ENCODE measurements at regions not wholly inside any gene's neighbourhood (a gene's known extent, or its start where the extent isn't known, plus 50 kb on each side); places are given as distances from the start of the nearest gene placed in this dataset.

GRCh38 chr12:115521771-115522409 lies 755.6 kb downstream of the MED13L start:
- no peak for TF ChIP-seq CTCF (IDR thresholded peaks at IDR 0.05)
- no peak for ATAC-seq (ENCODE audit: low FRiP score)

GRCh38 chr12:115519887-115520286 lies 757.6 kb downstream of the MED13L start:
- DNase-seq (ENCODE audit: low spot score) (no peak), ATAC-seq (ENCODE audit: low FRiP score) (no peak)
- TF ChIP-seq CTCF (IDR thresholded peaks at IDR 0.05), result no peak

More at GRCh38 chr12:115521771-115522409, 755.6 kb downstream of the MED13L start:
- DNase-seq (ENCODE audit: low spot score), result no peak

- ATAC-seq (ENCODE audit: low FRiP score) (no peak), DNase-seq (ENCODE audit: low spot score) (no peak)
- no peak for TF ChIP-seq CTCF (IDR thresholded peaks at IDR 0.05)
Observed at GRCh38 chr12:115519359-115519758, 758.1 kb downstream of the MED13L start.

- no peak for TF ChIP-seq CTCF (IDR thresholded peaks at IDR 0.05)
- DNase-seq (ENCODE audit: low spot score), result no peak
- ATAC-seq (ENCODE audit: low FRiP score), result no peak
Observed at GRCh38 chr12:115517913-115518312, 759.6 kb downstream of the MED13L start.

GRCh38 chr12:115511986-115512711 lies 765.3 kb downstream of the MED13L start:
- no peak for ATAC-seq (ENCODE audit: low FRiP score)
- TF ChIP-seq CTCF (IDR thresholded peaks at IDR 0.05), result no peak
- no peak for DNase-seq (ENCODE audit: low spot score)

- no peak for TF ChIP-seq CTCF (IDR thresholded peaks at IDR 0.05)
- DNase-seq (ENCODE audit: low spot score), result no peak
- ATAC-seq (ENCODE audit: low FRiP score), result no peak
Observed at GRCh38 chr12:115511305-115511704, 766.2 kb downstream of the MED13L start.

- no peak for TF ChIP-seq CTCF (IDR thresholded peaks at IDR 0.05)
Observed at GRCh38 chr12:115508990-115509389, 768.5 kb downstream of the MED13L start.

More at GRCh38 chr12:115508990-115509389, 768.5 kb downstream of the MED13L start:
- ATAC-seq (ENCODE audit: low FRiP score) (no peak), DNase-seq (ENCODE audit: low spot score) (no peak)

All from omental fat pad (tissue), 3 donors.